Osteoblast (primary cell): ENCODE measurements at regions not wholly inside any gene's neighbourhood (a gene's known extent, or its start where the extent isn't known, plus 50 kb on each side); places are given as distances from the start of the nearest gene placed in this dataset.

ENCODE experiments used
- DNase-seq: peaks from one replicate; pipeline ENCODE4 v3.0.0; 2011; ENCODE audit warnings: low spot score, mixed read lengths; ENCODE audit not compliant: insufficient read length; ENCODE audit errors: missing footprints
- H2AFZ ChIP-seq: 2 replicates; pipeline ENCODE4 v1.6.0; 2011; ENCODE audit warnings: mild to moderate bottlenecking, low read length
- H3K27ac ChIP-seq: 2 replicates; pipeline ENCODE4 v1.5.1; 2011; ENCODE audit warnings: mild to moderate bottlenecking, low read depth, low read length, moderate library complexity
- H3K27me3 ChIP-seq: 2 replicates; pipeline ENCODE4 v1.6.0; 2012; ENCODE audit warnings: mild to moderate bottlenecking, control low read depth, inconsistent platforms, low read length, moderate library complexity; ENCODE audit not compliant: insufficient read depth
- H3K36me3 ChIP-seq: 2 replicates; pipeline ENCODE4 v1.5.1; 2011; ENCODE audit warnings: mild to moderate bottlenecking, low read length, control low read depth, moderate library complexity; ENCODE audit not compliant: insufficient read depth
- H3K4me1 ChIP-seq: 2 replicates; pipeline ENCODE4 v1.5.1; 2011; ENCODE audit warnings: mild to moderate bottlenecking, low read length, control low read depth, moderate library complexity; ENCODE audit not compliant: insufficient read depth
- H3K4me2 ChIP-seq: 2 replicates; pipeline ENCODE4 v1.6.0; 2011; ENCODE audit warnings: mild to moderate bottlenecking, low read length; ENCODE audit not compliant: insufficient read depth
- H3K4me3 ChIP-seq: fragments of 200-600 bp; sonication (generic); 3 replicates; pipeline ENCODE4 v1.5.1; 2012; ENCODE audit warnings: mild to moderate bottlenecking, low read length, inconsistent platforms; ENCODE audit not compliant: insufficient read depth
- H3K79me2 ChIP-seq: 2 replicates; pipeline ENCODE4 v1.6.0; 2012; ENCODE audit warnings: mild to moderate bottlenecking, low read length, control low read depth, inconsistent platforms; ENCODE audit not compliant: insufficient read depth
- H3K9me3 ChIP-seq: 2 replicates; pipeline ENCODE4 v1.5.1; 2011; ENCODE audit warnings: low read depth, low read length, control low read depth
- H4K20me1 ChIP-seq: 2 replicates; pipeline ENCODE4 v1.6.0; 2012; ENCODE audit warnings: mild to moderate bottlenecking, low read length, control low read depth; ENCODE audit not compliant: insufficient read depth
- CTCF ChIP-seq: IDR thresholded peaks from 2 replicates; pipeline ENCODE4 v1.5.1; 2011; ENCODE audit warnings: mild to moderate bottlenecking, low read depth, low read length, moderate library complexity; ENCODE audit errors: extremely low read depth

- Histone ChIP-seq H3K9me3 (no peaks in the 10 kb centered on the region), H3K4me3 (no peak overlapping the region), H4K20me1 (no peaks in the 10 kb centered on the region), H3K4me1 (peaks cover under 1% of the 10 kb centered on the region), H3K79me2 (no peaks in the 10 kb centered on the region), H3K4me2 (no peak overlapping the region), H3K36me3 (no peaks in the 10 kb centered on the region), H3K27ac (no peak overlapping the region), H3K27me3 (peaks cover 32% of the 10 kb centered on the region), H2AFZ (no peak overlapping the region)
- no peak for TF ChIP-seq CTCF
- no peak for DNase-seq
Observed at GRCh38 chr15:69540622-69541021, 88.0 kb downstream of the RPLP1 start.

- Histone ChIP-seq H4K20me1 (no peaks in the 10 kb centered on the region), H3K4me3 (no peak overlapping the region), H3K79me2 (no peaks in the 10 kb centered on the region), H3K4me2 (no peak overlapping the region), H2AFZ (no peak overlapping the region), H3K9me3 (no peaks in the 10 kb centered on the region), H3K27me3 (peaks cover 34% of the 10 kb centered on the region), H3K27ac (no peak overlapping the region), H3K36me3 (no peaks in the 10 kb centered on the region), H3K4me1 (no peaks in the 10 kb centered on the region)
- no peak for TF ChIP-seq CTCF
- no peak for DNase-seq
Observed at GRCh38 chr15:69542028-69542427, 89.4 kb downstream of the RPLP1 start.

DNA sequence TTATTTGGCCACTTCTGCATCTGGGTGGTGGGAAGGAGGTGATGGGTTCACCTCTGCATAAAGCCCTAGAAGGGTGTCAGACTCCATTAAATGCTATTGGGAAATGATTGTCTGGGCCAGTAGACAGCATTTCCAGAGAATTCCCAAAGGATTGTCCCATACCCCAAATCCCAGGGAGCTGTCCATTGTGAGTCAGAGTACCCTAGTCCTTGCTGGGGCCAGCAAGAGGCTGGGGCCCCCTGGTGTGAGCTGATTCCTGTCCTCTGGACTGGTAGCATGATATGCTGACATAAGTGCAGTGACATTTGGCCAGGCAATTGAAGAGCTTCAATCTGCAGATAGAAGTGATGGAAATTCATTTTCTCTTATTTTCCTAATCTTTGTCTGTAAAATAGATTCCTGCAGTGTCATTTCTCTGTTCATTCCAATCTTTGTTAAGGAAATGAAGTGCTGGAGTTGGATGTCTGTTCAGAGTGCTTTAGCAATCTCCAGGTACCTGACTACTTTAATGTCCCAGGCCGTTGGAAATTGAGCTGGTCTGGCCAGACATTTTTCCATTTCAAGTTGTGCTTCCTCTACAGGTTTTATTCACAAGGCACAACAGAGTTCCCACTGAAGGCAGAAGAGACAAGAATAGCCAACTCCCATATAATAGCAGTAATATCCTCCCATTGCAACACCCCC, 91.2 kb downstream of the RPLP1 start:
- H3K9me3 ChIP-seq: no peaks in the 10 kb centered on the region
- H3K27me3 ChIP-seq: peaks cover 37% of the 10 kb centered on the region
- no peaks in the 10 kb centered on the region for H3K79me2 ChIP-seq
- no peak overlapping the region for H3K4me3 ChIP-seq
- H3K36me3 ChIP-seq: no peaks in the 10 kb centered on the region
- no peak overlapping the region for H2AFZ ChIP-seq
- DNase-seq: no peak
- no peaks in the 10 kb centered on the region for H4K20me1 ChIP-seq
- no peak for TF ChIP-seq CTCF
- no peaks in the 10 kb centered on the region for H3K4me1 ChIP-seq
- no peak overlapping the region for H3K4me2 ChIP-seq
- no peak overlapping the region for H3K27ac ChIP-seq

DNA sequence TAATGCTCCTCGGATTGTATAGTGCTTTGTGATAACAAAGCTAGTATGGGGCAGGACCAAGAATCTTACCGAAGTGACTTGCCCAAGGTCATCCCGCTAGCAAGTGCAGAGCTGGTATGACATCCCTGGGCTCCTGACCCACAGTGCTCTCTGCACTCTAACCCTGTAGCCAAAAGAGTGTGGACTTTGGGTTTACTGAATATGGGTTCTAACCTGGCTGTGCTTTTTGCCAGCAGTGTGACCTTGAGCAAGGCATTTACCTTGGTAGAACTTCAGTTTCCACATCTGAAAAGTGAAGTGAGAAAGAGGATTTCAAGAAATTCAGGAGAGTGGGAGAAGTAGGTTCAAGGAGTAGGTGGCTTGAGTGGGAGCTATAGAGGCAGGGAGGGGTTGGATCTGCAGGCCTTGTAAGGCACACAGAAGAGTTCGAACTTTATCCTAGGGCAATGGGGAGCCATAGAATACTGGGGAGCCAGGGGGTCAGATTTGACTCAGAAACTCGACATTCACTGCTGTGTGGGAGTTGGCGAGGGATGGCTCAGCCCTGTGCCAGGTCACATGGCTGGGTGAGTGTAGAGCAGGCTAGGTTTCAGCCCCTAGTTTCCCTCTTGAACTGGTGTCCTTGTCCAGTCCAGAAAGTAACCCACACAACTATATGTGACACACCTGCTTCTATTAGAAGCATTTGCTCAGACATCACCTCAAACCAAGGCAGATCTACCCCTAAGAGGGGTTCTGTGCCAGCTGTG, 91.9 kb downstream of the RPLP1 start:
- peaks cover 41% of the 10 kb centered on the region for H3K27me3 ChIP-seq
- TF ChIP-seq CTCF: no peak
- H3K4me3 ChIP-seq: no peak overlapping the region

More for the DNA sequence above, 91.9 kb downstream of the RPLP1 start:
- H4K20me1 ChIP-seq: no peaks in the 10 kb centered on the region
- no peak overlapping the region for H3K27ac ChIP-seq
- H3K4me2 ChIP-seq: no peak overlapping the region
- no peak for DNase-seq
- H3K79me2 ChIP-seq: no peaks in the 10 kb centered on the region
- H3K9me3 ChIP-seq: no peaks in the 10 kb centered on the region
- no peak overlapping the region for H2AFZ ChIP-seq
- no peaks in the 10 kb centered on the region for H3K4me1 ChIP-seq
- H3K36me3 ChIP-seq: no peaks in the 10 kb centered on the region
